ENCODE measurements at regions not wholly inside any gene's neighbourhood (a gene's known extent, or its start where the extent isn't known, plus 50 kb on each side); places are given as distances from the start of the nearest gene placed in this dataset.

DNA sequence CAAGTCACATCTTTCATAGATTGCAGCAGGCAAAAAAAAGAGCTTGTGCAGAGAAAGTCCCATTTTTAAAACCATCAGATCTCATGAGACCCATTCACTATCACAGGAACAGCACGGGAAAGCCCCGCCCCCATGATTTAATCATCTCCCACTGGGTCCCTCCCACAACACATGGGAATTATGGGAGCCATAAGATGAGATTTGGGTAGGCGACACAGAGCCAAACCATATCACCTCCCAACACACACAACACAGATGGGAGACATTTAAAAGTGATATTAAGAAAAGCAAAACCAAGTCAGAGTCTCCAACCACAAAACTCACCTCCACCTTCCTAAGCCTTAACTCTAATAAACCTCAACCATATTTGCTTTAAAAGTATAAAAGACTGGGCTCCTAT lies 61.5 kb upstream of the TIAM1 start:
- DNase-seq, result no peak

- no peak for DNase-seq
Observed at GRCh38 chr21:31403596-31404333, 59.7 kb upstream of the TIAM1 start.

GRCh38 chr21:31399591-31399990 lies 55.5 kb upstream of the TIAM1 start:
- DNase-seq, result no peak

DNA sequence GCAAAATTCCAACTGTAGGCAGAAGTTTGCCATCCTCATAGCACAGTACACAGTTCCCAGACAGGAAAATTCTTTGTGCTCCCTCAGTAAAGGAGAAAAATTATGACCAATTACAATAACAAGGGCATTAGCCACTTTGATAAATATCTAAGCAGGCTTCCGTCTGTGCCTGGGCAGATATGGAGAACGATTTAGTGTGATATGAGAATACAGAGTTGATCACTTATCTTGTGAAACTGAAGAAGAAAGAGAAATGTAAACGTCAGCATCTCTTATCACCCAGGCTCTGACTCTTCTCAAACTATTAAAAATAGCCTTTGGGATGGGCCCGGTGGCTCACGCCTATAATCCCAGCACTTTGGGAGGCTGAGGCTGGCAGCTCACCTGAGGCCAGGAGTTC lies 54.5 kb upstream of the TIAM1 start:
- DNase-seq, result no peak

- DNase-seq, result no peak
Observed at GRCh38 chr21:31397939-31398338, 53.9 kb upstream of the TIAM1 start.

- no peak for DNase-seq
Observed at GRCh38 chr21:31397515-31397926, 53.5 kb upstream of the TIAM1 start.

- no peak for DNase-seq
Observed at GRCh38 chr21:31397030-31397429, 53.0 kb upstream of the TIAM1 start.

DNA sequence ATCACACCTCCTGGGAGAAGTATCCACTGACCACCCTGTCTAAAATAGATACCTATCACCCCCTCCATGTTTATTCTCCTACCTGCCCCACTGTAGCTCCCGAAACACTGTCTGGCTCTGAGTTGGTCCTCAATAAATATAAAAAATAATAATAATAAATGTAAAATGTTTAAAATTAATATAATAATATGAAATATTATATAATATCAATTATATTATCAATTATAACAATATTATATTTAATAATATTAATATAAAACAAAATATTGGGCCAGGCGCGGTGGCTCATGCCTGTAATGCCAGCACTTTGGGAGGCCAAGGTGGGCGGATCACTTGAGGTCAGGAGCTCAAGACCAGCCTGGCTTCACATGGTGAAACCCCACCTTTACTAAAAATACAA lies 52.3 kb upstream of the TIAM1 start:
- DNase-seq, result no peak

GRCh38 chr21:31395791-31396190 lies 51.7 kb upstream of the TIAM1 start:
- no peak for DNase-seq

DNA sequence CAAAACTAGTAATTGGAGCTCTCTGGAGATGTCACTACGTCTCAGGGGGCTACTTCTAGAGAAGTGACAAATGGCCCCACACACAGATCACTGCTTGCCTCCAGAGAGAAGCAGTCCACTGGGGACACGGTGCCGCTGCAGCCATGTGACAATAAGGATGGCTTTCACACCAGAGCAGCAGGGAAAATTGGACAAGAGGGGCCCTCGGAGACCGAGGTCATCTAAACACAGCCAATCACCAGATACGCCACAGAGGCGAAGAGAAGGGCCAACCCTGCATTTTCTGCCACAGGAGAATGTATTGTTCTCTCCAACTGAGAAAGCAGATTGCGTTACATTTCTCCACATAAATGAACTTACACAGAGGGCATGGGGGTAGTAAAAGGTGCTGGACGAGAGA lies 51.2 kb upstream of the TIAM1 start:
- DNase-seq, result no peak

DNA sequence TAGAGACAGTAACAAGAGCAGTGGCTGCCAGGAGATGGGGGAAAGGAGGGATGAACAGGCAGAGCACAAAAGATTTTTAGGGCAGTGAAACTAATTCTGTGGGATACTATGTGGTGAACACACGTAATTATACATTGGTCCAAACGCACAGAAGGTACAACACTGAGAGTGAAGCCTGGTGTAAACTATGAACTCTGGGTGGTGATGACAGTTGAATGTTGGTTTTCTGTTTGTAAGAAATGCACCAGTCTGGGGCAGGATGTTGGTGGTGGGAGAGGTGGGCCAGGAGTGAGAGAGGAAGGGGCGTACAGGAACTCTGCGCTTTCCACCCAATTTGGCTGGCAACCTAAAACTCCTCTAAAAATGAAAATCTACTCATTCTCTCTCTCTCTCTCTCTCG lies 50.2 kb upstream of the TIAM1 start:
- no peak for DNase-seq

Measured in activated CD4-positive, alpha-beta T cell treated with anti-CD3 and anti-CD28 coated beads, Interleukin-2, Interleukin-6, amounts not matched to agents 100 ng/mL and 50 ng/mL, durations not matched to agents 16 hours and 8 hours (primary cell).